WTC11 (cell line): ENCODE measurements at regions not wholly inside any gene's neighbourhood (a gene's known extent, or its start where the extent isn't known, plus 50 kb on each side); places are given as distances from the start of the nearest gene placed in this dataset.

Experiments used
- ATAC-seq: fragments of 200-7000 bp; cut with Tn5 transposase; 2 replicates; pipeline ENCODE4 v1.10.0; 2021; ENCODE audit warnings: mild to moderate bottlenecking, moderate library complexity
- CTCF ChIA-PET: fragments of 300-600 bp; sonication (Branson Sonifier 250); formaldehyde crosslinking; loops from one replicate; lab custom pipeline; 2021; ENCODE audit warnings: antibody characterized with exemption; lab: Charles Lee
- POLR2A ChIA-PET: fragments of 350-600 bp; sonication (Branson Sonifier 250); formaldehyde crosslinking; loops from one replicate; lab custom pipeline; 2021; ENCODE audit warnings: antibody characterized with exemption; lab: Charles Lee
- DNase-seq: peaks from one replicate; pipeline ENCODE4 v3.0.0; 2021; ENCODE audit warnings: low spot score
- H3K27ac Mint-ChIP-seq: 2 replicates; pipeline ENCODE4 v1.8.0; 2021; ENCODE audit warnings: mixed read lengths
- H3K27me3 Mint-ChIP-seq: 2 replicates; pipeline ENCODE4 v1.8.0; 2021; ENCODE audit warnings: low read depth, mild to moderate bottlenecking, moderate library complexity, mixed read lengths
- H3K36me3 Mint-ChIP-seq: 2 replicates; pipeline ENCODE4 v1.8.0; 2021; ENCODE audit warnings: mixed read lengths
- H3K4me1 Mint-ChIP-seq: 2 replicates; pipeline ENCODE4 v1.8.0; 2022; ENCODE audit warnings: mixed read lengths
- H3K4me3 Mint-ChIP-seq: 2 replicates; pipeline ENCODE4 v1.8.0; 2021; ENCODE audit warnings: mild to moderate bottlenecking, moderate library complexity, mixed read lengths
- H3K9me3 Mint-ChIP-seq: 2 replicates; pipeline ENCODE4 v1.8.0; 2021; ENCODE audit warnings: mixed read lengths
- ATF3 ChIP-seq: sonication (generic); formaldehyde crosslinking; conservative IDR thresholded peaks from 2 replicates; pipeline ENCODE4 v1.8.1; 2022; ENCODE audit warnings: mild to moderate bottlenecking, missing genetic modification reagents
- CBFB ChIP-seq: sonication (generic); formaldehyde crosslinking; IDR thresholded peaks from 2 replicates; pipeline ENCODE4 v1.8.1; 2022; ENCODE audit warnings: mild to moderate bottlenecking, low read depth, missing genetic modification reagents
- ESRRA ChIP-seq: sonication (generic); formaldehyde crosslinking; IDR thresholded peaks from 2 replicates; pipeline ENCODE4 v1.8.1; 2022; ENCODE audit warnings: mild to moderate bottlenecking, missing genetic modification reagents, borderline replicate concordance
- ETV6 ChIP-seq: sonication (generic); formaldehyde crosslinking; IDR thresholded peaks from 2 replicates; pipeline ENCODE4 v1.8.1; 2022; ENCODE audit warnings: mild to moderate bottlenecking, missing genetic modification reagents
- JUN ChIP-seq: sonication (generic); formaldehyde crosslinking; IDR thresholded peaks from 2 replicates; pipeline ENCODE4 v1.8.0; 2023; ENCODE audit warnings: mild to moderate bottlenecking, missing genetic modification reagents
- MAX ChIP-seq: sonication (generic); formaldehyde crosslinking; IDR thresholded peaks from 2 replicates; pipeline ENCODE4 v1.8.0; 2022; ENCODE audit warnings: mild to moderate bottlenecking, missing genetic modification reagents
- PRDM15 ChIP-seq: sonication (generic); formaldehyde crosslinking; IDR thresholded peaks from 2 replicates; pipeline ENCODE4 v1.8.0; 2022; ENCODE audit warnings: missing genetic modification reagents
- ZBTB21 ChIP-seq: sonication (generic); formaldehyde crosslinking; IDR thresholded peaks from 2 replicates; pipeline ENCODE4 v1.8.1; 2023; ENCODE audit warnings: mild to moderate bottlenecking, missing genetic modification reagents, borderline replicate concordance
- ZNF416 ChIP-seq: fragments of 250-450 bp; sonication (Bioruptor Pico); IDR thresholded peaks from 2 replicates; pipeline ENCODE4 v1.9.0; 2021; ENCODE audit warnings: mild to moderate bottlenecking, inconsistent platforms
- TF ChIP-seq, protein P1 (sequence below): sonication (generic); formaldehyde crosslinking; IDR thresholded peaks from 2 replicates; pipeline ENCODE4 v1.8.1; 2022; ENCODE audit warnings: mild to moderate bottlenecking, missing genetic modification reagents, moderate library complexity, borderline replicate concordance
- TF ChIP-seq, protein P2 (sequence below): sonication (generic); formaldehyde crosslinking; IDR thresholded peaks from 2 replicates; pipeline ENCODE4 v1.8.0; 2022; ENCODE audit warnings: mild to moderate bottlenecking, missing genetic modification reagents
- TF ChIP-seq, protein P3 (sequence below): fragments of 250-450 bp; sonication (Bioruptor Pico); IDR thresholded peaks from 2 replicates; pipeline ENCODE4 v1.9.0; 2021; ENCODE audit warnings: mild to moderate bottlenecking

DNA sequence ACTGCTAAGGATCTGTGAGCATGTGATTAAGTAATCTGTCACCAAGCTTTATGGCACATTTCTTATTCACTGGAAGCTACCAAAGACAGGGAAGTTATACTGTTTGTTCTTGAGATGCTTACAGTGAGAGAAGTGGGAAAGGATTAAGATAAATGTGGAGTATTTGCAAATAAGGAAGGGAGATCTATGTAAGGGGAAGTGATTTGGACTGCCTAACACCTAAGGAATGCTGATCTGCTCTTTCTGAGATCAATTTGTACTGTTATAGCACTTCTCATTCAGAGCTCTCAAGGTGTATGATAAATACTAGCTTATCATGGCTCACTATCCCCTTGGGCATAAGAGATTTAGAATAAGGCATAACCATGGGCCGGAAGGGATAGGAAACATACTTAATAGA, 80.0 kb upstream of the NTRK2 start (continued):
- no peak for TF ChIP-seq ZNF416 (CRISPR knock-in tag)
- no peak for TF ChIP-seq ATF3 (CRISPR knock-in tag)
- TF ChIP-seq ESRRA (CRISPR knock-in tag): no peak
- no peak for TF ChIP-seq MAX (CRISPR knock-in tag)
- TF ChIP-seq PRDM15 (CRISPR knock-in tag): no peak
- TF ChIP-seq, protein P1, sequence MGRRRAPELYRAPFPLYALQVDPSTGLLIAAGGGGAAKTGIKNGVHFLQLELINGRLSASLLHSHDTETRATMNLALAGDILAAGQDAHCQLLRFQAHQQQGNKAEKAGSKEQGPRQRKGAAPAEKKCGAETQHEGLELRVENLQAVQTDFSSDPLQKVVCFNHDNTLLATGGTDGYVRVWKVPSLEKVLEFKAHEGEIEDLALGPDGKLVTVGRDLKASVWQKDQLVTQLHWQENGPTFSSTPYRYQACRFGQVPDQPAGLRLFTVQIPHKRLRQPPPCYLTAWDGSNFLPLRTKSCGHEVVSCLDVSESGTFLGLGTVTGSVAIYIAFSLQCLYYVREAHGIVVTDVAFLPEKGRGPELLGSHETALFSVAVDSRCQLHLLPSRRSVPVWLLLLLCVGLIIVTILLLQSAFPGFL (CRISPR knock-in tag): no peak
- TF ChIP-seq CBFB (CRISPR knock-in tag): no peak
- TF ChIP-seq ETV6 (CRISPR knock-in tag): no peak
- no peak for TF ChIP-seq JUN (CRISPR knock-in tag)
- TF ChIP-seq ZBTB21 (CRISPR knock-in tag): no peak
- TF ChIP-seq, protein P2, sequence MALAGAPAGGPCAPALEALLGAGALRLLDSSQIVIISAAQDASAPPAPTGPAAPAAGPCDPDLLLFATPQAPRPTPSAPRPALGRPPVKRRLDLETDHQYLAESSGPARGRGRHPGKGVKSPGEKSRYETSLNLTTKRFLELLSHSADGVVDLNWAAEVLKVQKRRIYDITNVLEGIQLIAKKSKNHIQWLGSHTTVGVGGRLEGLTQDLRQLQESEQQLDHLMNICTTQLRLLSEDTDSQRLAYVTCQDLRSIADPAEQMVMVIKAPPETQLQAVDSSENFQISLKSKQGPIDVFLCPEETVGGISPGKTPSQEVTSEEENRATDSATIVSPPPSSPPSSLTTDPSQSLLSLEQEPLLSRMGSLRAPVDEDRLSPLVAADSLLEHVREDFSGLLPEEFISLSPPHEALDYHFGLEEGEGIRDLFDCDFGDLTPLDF (CRISPR knock-in tag): no peak

- H3K4me1 Mint-ChIP-seq: peaks cover 11% of the 10 kb centered on the region; the same call in 1 of the 2 replicates
- ChIA-PET POLR2A (interaction anchor here (0.6 kb wide), 1 partner anchor 581 kb away, joined by 7 read pairs; no protein-coding TSS in a partner anchor), CTCF (no interaction called here)
- no peaks in the 10 kb centered on the region; the same call in 1 of the 2 replicates for H3K27me3 Mint-ChIP-seq
- H3K4me3 Mint-ChIP-seq: no peak overlapping the region
- no peaks in the 10 kb centered on the region for H3K9me3 Mint-ChIP-seq
- TF ChIP-seq, protein P3, sequence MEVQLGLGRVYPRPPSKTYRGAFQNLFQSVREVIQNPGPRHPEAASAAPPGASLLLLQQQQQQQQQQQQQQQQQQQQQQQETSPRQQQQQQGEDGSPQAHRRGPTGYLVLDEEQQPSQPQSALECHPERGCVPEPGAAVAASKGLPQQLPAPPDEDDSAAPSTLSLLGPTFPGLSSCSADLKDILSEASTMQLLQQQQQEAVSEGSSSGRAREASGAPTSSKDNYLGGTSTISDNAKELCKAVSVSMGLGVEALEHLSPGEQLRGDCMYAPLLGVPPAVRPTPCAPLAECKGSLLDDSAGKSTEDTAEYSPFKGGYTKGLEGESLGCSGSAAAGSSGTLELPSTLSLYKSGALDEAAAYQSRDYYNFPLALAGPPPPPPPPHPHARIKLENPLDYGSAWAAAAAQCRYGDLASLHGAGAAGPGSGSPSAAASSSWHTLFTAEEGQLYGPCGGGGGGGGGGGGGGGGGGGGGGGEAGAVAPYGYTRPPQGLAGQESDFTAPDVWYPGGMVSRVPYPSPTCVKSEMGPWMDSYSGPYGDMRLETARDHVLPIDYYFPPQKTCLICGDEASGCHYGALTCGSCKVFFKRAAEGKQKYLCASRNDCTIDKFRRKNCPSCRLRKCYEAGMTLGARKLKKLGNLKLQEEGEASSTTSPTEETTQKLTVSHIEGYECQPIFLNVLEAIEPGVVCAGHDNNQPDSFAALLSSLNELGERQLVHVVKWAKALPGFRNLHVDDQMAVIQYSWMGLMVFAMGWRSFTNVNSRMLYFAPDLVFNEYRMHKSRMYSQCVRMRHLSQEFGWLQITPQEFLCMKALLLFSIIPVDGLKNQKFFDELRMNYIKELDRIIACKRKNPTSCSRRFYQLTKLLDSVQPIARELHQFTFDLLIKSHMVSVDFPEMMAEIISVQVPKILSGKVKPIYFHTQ (CRISPR knock-in tag): no peak
- TF ChIP-seq, protein P2 (CRISPR knock-in tag): no peak
- no peaks in the 10 kb centered on the region for H3K36me3 Mint-ChIP-seq
- ATAC-seq (no peak), DNase-seq (no peak)
- H3K27ac Mint-ChIP-seq: no peak overlapping the region
These were observed 78.8 kb upstream of the NTRK2 start for GRCh38 chr9:84590706-84591105.
